HepG2 (cell line): ENCODE measurements at regions not wholly inside any gene's neighbourhood (a gene's known extent, or its start where the extent isn't known, plus 50 kb on each side); places are given as distances from the start of the nearest gene placed in this dataset.

Source experiments
- ATAC-seq: fragments of 200-7000 bp; cut with Tn5 transposase; 3 replicates; pipeline ENCODE4 v1.9.1; 2020; ENCODE audit warnings: mild to moderate bottlenecking, moderate library complexity
- BruUV-seq: library from RNA; stranded (reverse); fragments of 400-500 nt; replicated peaks from 2 replicates; lab custom pipeline; 2021; lab: Mats Ljungman, UMichigan
- CTCF ChIA-PET: fragments of 300-600 bp; formaldehyde crosslinking; extraction: SDS; loops from one replicate; lab custom pipeline; 2021; ENCODE audit warnings: low total read pairs, inconsistent platforms, low intra/inter-chr PET ratio; lab: Yijun Ruan, JAX
- POLR2A ChIA-PET: fragments of 350-600 bp; sonication (Branson Sonifier 250); formaldehyde crosslinking; loops from one replicate; lab custom pipeline; 2020; ENCODE audit warnings: antibody characterized with exemption, inconsistent platforms; lab: Yijun Ruan, JAX
- DNase-seq: peaks from one replicate; pipeline ENCODE4 v3.0.0-alpha.2; 2015; ENCODE audit warnings: low spot score
- FAIRE-seq: peaks from 3 replicates; lab custom pipeline; 2011; peaks lifted over from hg19 to GRCh38; lab: Jason Lieb, UNC
- H2AFZ ChIP-seq: one replicate; pipeline ENCODE4 v1.6.1; 2011; ENCODE audit warnings: low read length, inconsistent platforms
- H3K27ac ChIP-seq: fragments of 300-600 bp; 3 replicates; pipeline ENCODE4 v1.8.0; 2011; ENCODE audit warnings: mixed run types, mild to moderate bottlenecking, mixed read lengths, low read length, inconsistent platforms; ENCODE audit not compliant: insufficient read depth; ENCODE audit errors: extremely low read length
- H3K27me3 ChIP-seq, 2 experiments: fragments of 200-600 bp in 1 of 2; 2 replicates in 1 of 2; 3 replicates in 1 of 2; pipeline versions ENCODE4 v1.6.0 to v1.8.0; 2011; ENCODE audit warnings: low read length in 2 of 2, mild to moderate bottlenecking in 2 of 2, moderate library complexity in 2 of 2, inconsistent platforms in 1 of 2; ENCODE audit not compliant: insufficient read depth in 2 of 2, control insufficient read depth in 1 of 2
- H3K36me3 ChIP-seq, 2 experiments: fragments of 200-600 bp in 1 of 2; replicated peaks in 1 of 2; 2 replicates in 1 of 2; 3 replicates in 1 of 2; pipeline versions ENCODE4 v1.5.1 to v1.8.0; 2011; ENCODE audit warnings: low read length in 2 of 2, inconsistent platforms in 1 of 2; ENCODE audit not compliant: insufficient read depth in 2 of 2, control insufficient read depth in 1 of 2
- H3K4me1 ChIP-seq: 2 replicates; pipeline ENCODE4 v1.5.1; 2012; ENCODE audit warnings: low read length, inconsistent platforms; ENCODE audit not compliant: insufficient read depth
- H3K4me2 ChIP-seq: 2 replicates; pipeline ENCODE4 v1.6.0; 2011; ENCODE audit warnings: low read depth, low read length, inconsistent platforms
- H3K4me3 ChIP-seq, 3 experiments: fragments of 200-600 bp in 1 of 3; sonication (generic), shearing (Covaris generic) in 1 of 3; replicated peaks in 1 of 3; 2 replicates each; pipeline ENCODE4 v1.5.1; 2011 to 2016; ENCODE audit warnings: low read length in 3 of 3, inconsistent platforms in 2 of 3, low read depth in 2 of 3, mild to moderate bottlenecking in 2 of 3, control low read depth in 1 of 3, mixed read lengths in 1 of 3; ENCODE audit not compliant: insufficient read depth in 1 of 3
- H3K79me2 ChIP-seq: one replicate; pipeline ENCODE4 v1.6.1; 2011; ENCODE audit warnings: low read length, inconsistent platforms; ENCODE audit not compliant: insufficient read depth
- H3K9ac ChIP-seq: 2 replicates; pipeline ENCODE4 v1.6.0; 2011; ENCODE audit warnings: mild to moderate bottlenecking, low read depth, low read length, inconsistent platforms; ENCODE audit not compliant: insufficient read depth
- H3K9me3 ChIP-seq: 2 replicates; pipeline ENCODE4 v1.5.1; 2012; ENCODE audit warnings: mild to moderate bottlenecking, low read length
- H4K20me1 ChIP-seq: 2 replicates; pipeline ENCODE4 v1.6.0; 2011; ENCODE audit warnings: inconsistent platforms, mild to moderate bottlenecking, low read length, moderate library complexity; ENCODE audit not compliant: insufficient read depth
- ASH2L ChIP-seq: fragments of 300-600, 200-600 bp; sonication (generic); IDR thresholded peaks from 2 replicates; pipeline ENCODE4 v1.7.0; 2017; ENCODE audit warnings: low read depth, mild to moderate bottlenecking, moderate library complexity, mixed read lengths, low read length; ENCODE audit not compliant: insufficient read length
- ATF1 ChIP-seq: IDR thresholded peaks from 2 replicates; pipeline ENCODE4 v1.6.1; 2016; ENCODE audit warnings: mild to moderate bottlenecking, control low read depth
- FOXK1 ChIP-seq: sonication (generic); formaldehyde crosslinking; IDR thresholded peaks from 2 replicates; pipeline ENCODE4 v1.4.0; 2020; ENCODE audit warnings: low read depth, missing genetic modification reagents, borderline replicate concordance
- ISL2 ChIP-seq: sonication (generic); formaldehyde crosslinking; IDR thresholded peaks from 2 replicates; pipeline ENCODE4 v1.5.0; 2020; ENCODE audit warnings: missing genetic modification reagents
- MED1 ChIP-seq: sonication (generic); formaldehyde crosslinking; IDR thresholded peaks from 2 replicates; pipeline ENCODE4 v1.4.0; 2020; ENCODE audit warnings: missing genetic modification reagents
- NAIF1 ChIP-seq: sonication (generic); formaldehyde crosslinking; IDR thresholded peaks from 2 replicates; pipeline ENCODE4 v1.5.0; 2020; ENCODE audit warnings: mild to moderate bottlenecking, missing genetic modification reagents, borderline replicate concordance
- PAF1 ChIP-seq: IDR thresholded peaks from 2 replicates; pipeline ENCODE4 v1.6.1; 2016; ENCODE audit warnings: missing genetic modification reagents, missing compliant biosample characterization
- RXRA ChIP-seq: sonication (generic); formaldehyde crosslinking; IDR thresholded peaks from 2 replicates; pipeline ENCODE4 v1.5.1; 2020; ENCODE audit warnings: missing genetic modification reagents
- ZFYVE20 ChIP-seq: sonication (generic); formaldehyde crosslinking; IDR thresholded peaks from 2 replicates; pipeline ENCODE4 v1.8.0; 2023; ENCODE audit warnings: low read depth, mild to moderate bottlenecking, moderate library complexity, missing genetic modification reagents, borderline replicate concordance
- ZNF205 ChIP-seq: IDR thresholded peaks from 2 replicates; pipeline ENCODE4 v1.6.1; 2018; ENCODE audit warnings: missing biosample characterization, missing genetic modification reagents
- ZNF543 ChIP-seq: sonication (generic); formaldehyde crosslinking; IDR thresholded peaks from 2 replicates; pipeline ENCODE4 v1.4.0; 2020; ENCODE audit warnings: mild to moderate bottlenecking, missing genetic modification reagents
- ZNF644 ChIP-seq: IDR thresholded peaks from 2 replicates; pipeline ENCODE4 v1.6.1; 2016; ENCODE audit warnings: low read depth
- WGBS: methylation state at CpG from one replicate; pipeline ENCODE4 v1.1.6; 2017; ENCODE audit warnings: low lambda C conversion rate; 5-methylcytosine and 5-hydroxymethylcytosine counted together
- in situ Hi-C: cut with HindIII; loops from 2 replicates; pipeline ENCODE4 v1.10.0; 2017; ENCODE audit warnings: low pct_unique_long_range_greater_than_20kb; ENCODE audit not compliant: extremely low pct_ligation_motif_present
- intact Hi-C: fragments of 100-400 bp; cut with micrococcal nuclease; formaldehyde crosslinking; loops from one replicate; pipeline ENCODE4 v1.10.0; 2022; ENCODE audit not compliant: unreplicated experiment
- TF ChIP-seq, protein P1 (sequence below): sonication (generic); formaldehyde crosslinking; IDR thresholded peaks from 2 replicates; pipeline ENCODE4 v1.8.0; 2022; ENCODE audit warnings: mild to moderate bottlenecking, missing genetic modification reagents; ENCODE audit not compliant: insufficient replicate concordance
- TF ChIP-seq, protein P2 (sequence below): IDR thresholded peaks from 2 replicates; pipeline ENCODE4 v1.6.1; 2016
- TF ChIP-seq, protein P3 (sequence below): sonication (generic); formaldehyde crosslinking; IDR thresholded peaks from 2 replicates; pipeline ENCODE4 v1.5.1; 2020; ENCODE audit warnings: mild to moderate bottlenecking, missing genetic modification reagents, borderline replicate concordance
- TF ChIP-seq, protein P4 (sequence below): sonication (generic); formaldehyde crosslinking; IDR thresholded peaks from 2 replicates; pipeline ENCODE4 v1.4.0; 2020; ENCODE audit warnings: mild to moderate bottlenecking, missing genetic modification reagents
- TF ChIP-seq, protein P5 (sequence below): sonication (generic); formaldehyde crosslinking; IDR thresholded peaks from 2 replicates; pipeline ENCODE4 v1.5.1; 2020; ENCODE audit warnings: missing genetic modification reagents, mild to moderate bottlenecking, borderline replicate concordance

DNA sequence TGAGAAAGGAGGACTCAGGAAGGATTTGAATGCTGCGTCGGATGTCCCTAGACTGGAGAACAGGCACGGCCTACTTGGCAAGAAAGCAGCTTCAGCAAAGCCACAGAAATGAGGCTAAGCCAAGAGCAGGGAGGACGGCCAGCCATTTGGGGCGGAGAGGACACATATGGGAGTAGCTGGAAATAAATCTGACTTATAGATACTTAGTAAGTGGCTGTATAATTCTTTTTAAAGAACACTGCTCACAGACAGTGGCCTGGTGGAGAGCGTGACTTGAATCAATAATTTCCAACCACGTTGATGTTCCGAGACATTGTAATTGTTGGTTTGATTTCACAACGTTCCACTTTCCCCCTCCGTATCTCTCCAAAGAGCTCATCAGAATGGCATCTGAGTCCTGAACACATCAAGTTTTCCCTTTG lies 67.7 kb upstream of the JCAD start:
- CTCF ChIA-PET, result no interaction called here
- FAIRE-seq, result no peak
- in situ Hi-C loops, result no loop called here
- no peak for TF ChIP-seq NAIF1 (CRISPR knock-in tag)
- TF ChIP-seq, protein P1, sequence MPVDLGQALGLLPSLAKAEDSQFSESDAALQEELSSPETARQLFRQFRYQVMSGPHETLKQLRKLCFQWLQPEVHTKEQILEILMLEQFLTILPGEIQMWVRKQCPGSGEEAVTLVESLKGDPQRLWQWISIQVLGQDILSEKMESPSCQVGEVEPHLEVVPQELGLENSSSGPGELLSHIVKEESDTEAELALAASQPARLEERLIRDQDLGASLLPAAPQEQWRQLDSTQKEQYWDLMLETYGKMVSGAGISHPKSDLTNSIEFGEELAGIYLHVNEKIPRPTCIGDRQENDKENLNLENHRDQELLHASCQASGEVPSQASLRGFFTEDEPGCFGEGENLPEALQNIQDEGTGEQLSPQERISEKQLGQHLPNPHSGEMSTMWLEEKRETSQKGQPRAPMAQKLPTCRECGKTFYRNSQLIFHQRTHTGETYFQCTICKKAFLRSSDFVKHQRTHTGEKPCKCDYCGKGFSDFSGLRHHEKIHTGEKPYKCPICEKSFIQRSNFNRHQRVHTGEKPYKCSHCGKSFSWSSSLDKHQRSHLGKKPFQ (CRISPR knock-in tag), result no peak
- no peak for TF ChIP-seq RXRA
- TF ChIP-seq ZNF644, result no peak
- TF ChIP-seq ISL2 (CRISPR knock-in tag), result no peak
- TF ChIP-seq, protein P2, sequence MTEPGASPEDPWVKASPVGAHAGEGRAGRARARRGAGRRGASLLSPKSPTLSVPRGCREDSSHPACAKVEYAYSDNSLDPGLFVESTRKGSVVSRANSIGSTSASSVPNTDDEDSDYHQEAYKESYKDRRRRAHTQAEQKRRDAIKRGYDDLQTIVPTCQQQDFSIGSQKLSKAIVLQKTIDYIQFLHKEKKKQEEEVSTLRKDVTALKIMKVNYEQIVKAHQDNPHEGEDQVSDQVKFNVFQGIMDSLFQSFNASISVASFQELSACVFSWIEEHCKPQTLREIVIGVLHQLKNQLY, result no peak
- TF ChIP-seq, protein P3, sequence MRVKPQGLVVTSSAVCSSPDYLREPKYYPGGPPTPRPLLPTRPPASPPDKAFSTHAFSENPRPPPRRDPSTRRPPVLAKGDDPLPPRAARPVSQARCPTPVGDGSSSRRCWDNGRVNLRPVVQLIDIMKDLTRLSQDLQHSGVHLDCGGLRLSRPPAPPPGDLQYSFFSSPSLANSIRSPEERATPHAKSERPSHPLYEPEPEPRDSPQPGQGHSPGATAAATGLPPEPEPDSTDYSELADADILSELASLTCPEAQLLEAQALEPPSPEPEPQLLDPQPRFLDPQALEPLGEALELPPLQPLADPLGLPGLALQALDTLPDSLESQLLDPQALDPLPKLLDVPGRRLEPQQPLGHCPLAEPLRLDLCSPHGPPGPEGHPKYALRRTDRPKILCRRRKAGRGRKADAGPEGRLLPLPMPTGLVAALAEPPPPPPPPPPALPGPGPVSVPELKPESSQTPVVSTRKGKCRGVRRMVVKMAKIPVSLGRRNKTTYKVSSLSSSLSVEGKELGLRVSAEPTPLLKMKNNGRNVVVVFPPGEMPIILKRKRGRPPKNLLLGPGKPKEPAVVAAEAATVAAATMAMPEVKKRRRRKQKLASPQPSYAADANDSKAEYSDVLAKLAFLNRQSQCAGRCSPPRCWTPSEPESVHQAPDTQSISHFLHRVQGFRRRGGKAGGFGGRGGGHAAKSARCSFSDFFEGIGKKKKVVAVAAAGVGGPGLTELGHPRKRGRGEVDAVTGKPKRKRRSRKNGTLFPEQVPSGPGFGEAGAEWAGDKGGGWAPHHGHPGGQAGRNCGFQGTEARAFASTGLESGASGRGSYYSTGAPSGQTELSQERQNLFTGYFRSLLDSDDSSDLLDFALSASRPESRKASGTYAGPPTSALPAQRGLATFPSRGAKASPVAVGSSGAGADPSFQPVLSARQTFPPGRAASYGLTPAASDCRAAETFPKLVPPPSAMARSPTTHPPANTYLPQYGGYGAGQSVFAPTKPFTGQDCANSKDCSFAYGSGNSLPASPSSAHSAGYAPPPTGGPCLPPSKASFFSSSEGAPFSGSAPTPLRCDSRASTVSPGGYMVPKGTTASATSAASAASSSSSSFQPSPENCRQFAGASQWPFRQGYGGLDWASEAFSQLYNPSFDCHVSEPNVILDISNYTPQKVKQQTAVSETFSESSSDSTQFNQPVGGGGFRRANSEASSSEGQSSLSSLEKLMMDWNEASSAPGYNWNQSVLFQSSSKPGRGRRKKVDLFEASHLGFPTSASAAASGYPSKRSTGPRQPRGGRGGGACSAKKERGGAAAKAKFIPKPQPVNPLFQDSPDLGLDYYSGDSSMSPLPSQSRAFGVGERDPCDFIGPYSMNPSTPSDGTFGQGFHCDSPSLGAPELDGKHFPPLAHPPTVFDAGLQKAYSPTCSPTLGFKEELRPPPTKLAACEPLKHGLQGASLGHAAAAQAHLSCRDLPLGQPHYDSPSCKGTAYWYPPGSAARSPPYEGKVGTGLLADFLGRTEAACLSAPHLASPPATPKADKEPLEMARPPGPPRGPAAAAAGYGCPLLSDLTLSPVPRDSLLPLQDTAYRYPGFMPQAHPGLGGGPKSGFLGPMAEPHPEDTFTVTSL, result no peak
- TF ChIP-seq MED1, result no peak
- TF ChIP-seq ZNF543 (CRISPR knock-in tag), result no peak
- no peak for TF ChIP-seq FOXK1 (CRISPR knock-in tag)
- TF ChIP-seq ASH2L, result no peak
- no peak for TF ChIP-seq PAF1
- TF ChIP-seq, protein P4, sequence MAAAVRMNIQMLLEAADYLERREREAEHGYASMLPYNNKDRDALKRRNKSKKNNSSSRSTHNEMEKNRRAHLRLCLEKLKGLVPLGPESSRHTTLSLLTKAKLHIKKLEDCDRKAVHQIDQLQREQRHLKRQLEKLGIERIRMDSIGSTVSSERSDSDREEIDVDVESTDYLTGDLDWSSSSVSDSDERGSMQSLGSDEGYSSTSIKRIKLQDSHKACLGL (CRISPR knock-in tag), result no peak
- TF ChIP-seq, protein P5, sequence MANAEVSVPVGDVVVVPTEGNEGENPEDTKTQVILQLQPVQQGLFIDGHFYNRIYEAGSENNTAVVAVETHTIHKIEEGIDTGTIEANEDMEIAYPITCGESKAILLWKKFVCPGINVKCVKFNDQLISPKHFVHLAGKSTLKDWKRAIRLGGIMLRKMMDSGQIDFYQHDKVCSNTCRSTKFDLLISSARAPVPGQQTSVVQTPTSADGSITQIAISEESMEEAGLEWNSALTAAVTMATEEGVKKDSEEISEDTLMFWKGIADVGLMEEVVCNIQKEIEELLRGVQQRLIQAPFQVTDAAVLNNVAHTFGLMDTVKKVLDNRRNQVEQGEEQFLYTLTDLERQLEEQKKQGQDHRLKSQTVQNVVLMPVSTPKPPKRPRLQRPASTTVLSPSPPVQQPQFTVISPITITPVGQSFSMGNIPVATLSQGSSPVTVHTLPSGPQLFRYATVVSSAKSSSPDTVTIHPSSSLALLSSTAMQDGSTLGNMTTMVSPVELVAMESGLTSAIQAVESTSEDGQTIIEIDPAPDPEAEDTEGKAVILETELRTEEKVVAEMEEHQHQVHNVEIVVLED (CRISPR knock-in tag), result no peak
- TF ChIP-seq ATF1 (CRISPR knock-in tag), result no peak
- no peak for TF ChIP-seq ZNF205 (CRISPR knock-in tag)
- TF ChIP-seq ZFYVE20 (CRISPR knock-in tag), result no peak

More for the DNA sequence above, 67.7 kb upstream of the JCAD start:
- no peaks in the 10 kb centered on the region for H3K36me3 ChIP-seq
- DNase-seq, result no peak
- H3K27ac ChIP-seq, result no peak overlapping the region
- intact Hi-C loops, result no loop called here
- H3K4me2 ChIP-seq, result no peak overlapping the region
- H3K9ac ChIP-seq, result no peak overlapping the region
- H3K4me3 ChIP-seq, result no peak overlapping the region
- POLR2A ChIA-PET, result no interaction called here
- no peaks in the 10 kb centered on the region for H3K79me2 ChIP-seq
- ATAC-seq, result no peak
- H3K4me1 ChIP-seq, result no peaks in the 10 kb centered on the region
- BruUV-seq, result no TSS peak
- H3K9me3 ChIP-seq, result no peaks in the 10 kb centered on the region
- H2AFZ ChIP-seq, result no peak overlapping the region
- H4K20me1 ChIP-seq, result no peaks in the 10 kb centered on the region
- WGBS, result 67% methylated on average over 10 of the region's 10 CpGs
- H3K27me3 ChIP-seq, result no peaks in the 10 kb centered on the region
